HepG2 (cell line): ENCODE measurements at regions not wholly inside any gene's neighbourhood (a gene's known extent, or its start where the extent isn't known, plus 50 kb on each side); places are given as distances from the start of the nearest gene placed in this dataset.

Source experiments
- CEBPB ChIP-seq: IDR thresholded peaks from 2 replicates; pipeline ENCODE4 v1.6.1; 2011; ENCODE audit warnings: low read depth, low read length, improper control_type of control experiment, borderline replicate concordance
- HMG20A ChIP-seq: IDR thresholded peaks from 2 replicates; pipeline ENCODE4 v1.6.1; 2016; ENCODE audit warnings: borderline replicate concordance
- HNRNPLL ChIP-seq: fragments of 200-400 bp; formaldehyde crosslinking; IDR thresholded peaks from 2 replicates; pipeline ENCODE4 v1.6.1; 2017; ENCODE audit warnings: mild to moderate bottlenecking, low read depth, low read length; ENCODE audit not compliant: poor library complexity, severe bottlenecking
- MIER2 ChIP-seq: IDR thresholded peaks from 2 replicates; pipeline ENCODE4 v1.6.1; 2016; ENCODE audit warnings: missing biosample characterization, missing genetic modification reagents
- NCOA2 ChIP-seq: sonication (generic); formaldehyde crosslinking; IDR thresholded peaks from 2 replicates; pipeline ENCODE4 v1.8.0; 2022; ENCODE audit warnings: inconsistent platforms
- NFKB2 ChIP-seq: sonication (generic); formaldehyde crosslinking; IDR thresholded peaks from 2 replicates; pipeline ENCODE4 v1.4.0; 2020; ENCODE audit warnings: missing genetic modification reagents, borderline replicate concordance
- PCBP2 ChIP-seq: fragments of 200-400 bp; formaldehyde crosslinking; optimal IDR thresholded peaks from 2 replicates; pipeline ENCODE3; 2018; ENCODE audit warnings: low read length, low read depth; ENCODE audit not compliant: poor library complexity, severe bottlenecking
- POLR2AphosphoS2 ChIP-seq: IDR thresholded peaks from 2 replicates; pipeline ENCODE4 v1.6.1; 2011; ENCODE audit warnings: low read depth, low read length, improper control_type of control experiment
- ZMYM3 ChIP-seq: sonication (generic); formaldehyde crosslinking; IDR thresholded peaks from 2 replicates; pipeline ENCODE4 v1.5.1; 2020; ENCODE audit warnings: mild to moderate bottlenecking, missing genetic modification reagents
- ZNF350 ChIP-seq: sonication (generic); formaldehyde crosslinking; IDR thresholded peaks from 2 replicates; pipeline ENCODE4 v1.4.0; 2020; ENCODE audit warnings: mild to moderate bottlenecking, low read depth, missing genetic modification reagents, borderline replicate concordance
- ZNF720 ChIP-seq: sonication (generic); formaldehyde crosslinking; IDR thresholded peaks from 2 replicates; pipeline ENCODE4 v1.4.0; 2020; ENCODE audit warnings: missing genetic modification reagents
- ZSCAN9 ChIP-seq: IDR thresholded peaks from 2 replicates; pipeline ENCODE4 v1.6.1; 2016; ENCODE audit warnings: borderline replicate concordance
- TF ChIP-seq, protein P1 (sequence below): sonication (generic); formaldehyde crosslinking; IDR thresholded peaks from 2 replicates; pipeline ENCODE4 v1.5.1; 2020; ENCODE audit warnings: missing genetic modification reagents, mild to moderate bottlenecking, borderline replicate concordance
- TF ChIP-seq, protein P2 (sequence below): sonication (generic); formaldehyde crosslinking; IDR thresholded peaks from 2 replicates; pipeline ENCODE4 v1.8.1; 2022; ENCODE audit warnings: mild to moderate bottlenecking, missing genetic modification reagents
- TF ChIP-seq, protein P3 (sequence below): sonication (generic); formaldehyde crosslinking; IDR thresholded peaks from 2 replicates; pipeline ENCODE4 v1.4.0; 2020; ENCODE audit warnings: missing genetic modification reagents, borderline replicate concordance
- TF ChIP-seq, protein P4 (sequence below): IDR thresholded peaks from 2 replicates; pipeline ENCODE4 v1.6.1; 2012; ENCODE audit warnings: inconsistent platforms
- TF ChIP-seq, protein P5 (sequence below): sonication (generic); formaldehyde crosslinking; IDR thresholded peaks from 2 replicates; pipeline ENCODE4 v1.4.0; 2020; ENCODE audit warnings: missing genetic modification reagents

DNA sequence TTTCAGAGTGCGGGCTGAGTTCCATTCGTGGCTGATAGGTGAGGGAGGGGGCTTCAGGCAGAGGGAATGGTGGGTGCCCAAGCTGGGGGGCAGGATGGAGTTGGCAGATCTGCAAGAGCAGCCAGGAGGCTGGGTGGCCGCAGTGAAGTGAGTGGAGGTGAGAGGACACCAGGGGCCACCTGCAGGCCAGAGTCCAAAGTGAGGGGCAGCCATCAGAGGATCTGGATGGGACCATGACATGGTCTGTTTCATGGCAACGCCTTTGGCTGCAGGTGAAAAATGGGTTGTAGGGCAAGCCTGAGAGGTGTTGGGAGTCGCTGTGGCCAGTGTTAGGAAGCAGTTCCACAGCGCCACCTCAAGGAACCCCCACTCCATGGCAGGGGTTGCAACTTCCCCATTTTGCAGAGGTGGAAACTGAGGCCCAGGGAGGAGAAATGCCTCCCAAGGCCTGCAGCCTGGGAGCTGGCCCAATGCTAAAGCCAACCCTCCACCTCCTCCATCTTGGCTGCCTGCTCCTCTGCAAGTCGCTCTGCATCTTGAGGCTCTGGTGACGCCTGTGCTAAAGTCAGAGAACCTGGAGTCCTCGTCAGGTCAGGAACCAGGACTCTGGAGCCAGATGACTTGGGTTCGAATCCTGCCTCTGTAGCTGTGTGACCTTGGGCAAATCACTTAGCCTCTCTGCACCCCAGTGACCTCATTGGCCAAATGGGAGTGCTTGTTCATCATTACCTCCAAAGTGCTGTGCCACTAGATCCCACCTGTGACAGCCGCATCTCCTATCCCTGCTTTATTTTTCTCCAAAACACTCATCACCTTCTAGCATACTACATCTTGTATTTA, 153.8 kb downstream of the CEBPB start (continued):
- TF ChIP-seq ZSCAN9 (CRISPR knock-in tag) = 0 out of 2 replicates have a peak, but pooled peaks have one; percentile 23
- no peak for TF ChIP-seq CEBPB
- no peak for TF ChIP-seq POLR2AphosphoS2
- TF ChIP-seq, protein P1, sequence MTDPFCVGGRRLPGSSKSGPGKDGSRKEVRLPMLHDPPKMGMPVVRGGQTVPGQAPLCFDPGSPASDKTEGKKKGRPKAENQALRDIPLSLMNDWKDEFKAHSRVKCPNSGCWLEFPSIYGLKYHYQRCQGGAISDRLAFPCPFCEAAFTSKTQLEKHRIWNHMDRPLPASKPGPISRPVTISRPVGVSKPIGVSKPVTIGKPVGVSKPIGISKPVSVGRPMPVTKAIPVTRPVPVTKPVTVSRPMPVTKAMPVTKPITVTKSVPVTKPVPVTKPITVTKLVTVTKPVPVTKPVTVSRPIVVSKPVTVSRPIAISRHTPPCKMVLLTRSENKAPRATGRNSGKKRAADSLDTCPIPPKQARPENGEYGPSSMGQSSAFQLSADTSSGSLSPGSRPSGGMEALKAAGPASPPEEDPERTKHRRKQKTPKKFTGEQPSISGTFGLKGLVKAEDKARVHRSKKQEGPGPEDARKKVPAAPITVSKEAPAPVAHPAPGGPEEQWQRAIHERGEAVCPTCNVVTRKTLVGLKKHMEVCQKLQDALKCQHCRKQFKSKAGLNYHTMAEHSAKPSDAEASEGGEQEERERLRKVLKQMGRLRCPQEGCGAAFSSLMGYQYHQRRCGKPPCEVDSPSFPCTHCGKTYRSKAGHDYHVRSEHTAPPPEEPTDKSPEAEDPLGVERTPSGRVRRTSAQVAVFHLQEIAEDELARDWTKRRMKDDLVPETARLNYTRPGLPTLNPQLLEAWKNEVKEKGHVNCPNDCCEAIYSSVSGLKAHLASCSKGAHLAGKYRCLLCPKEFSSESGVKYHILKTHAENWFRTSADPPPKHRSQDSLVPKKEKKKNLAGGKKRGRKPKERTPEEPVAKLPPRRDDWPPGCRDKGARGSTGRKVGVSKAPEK = no peak
- TF ChIP-seq, protein P2, sequence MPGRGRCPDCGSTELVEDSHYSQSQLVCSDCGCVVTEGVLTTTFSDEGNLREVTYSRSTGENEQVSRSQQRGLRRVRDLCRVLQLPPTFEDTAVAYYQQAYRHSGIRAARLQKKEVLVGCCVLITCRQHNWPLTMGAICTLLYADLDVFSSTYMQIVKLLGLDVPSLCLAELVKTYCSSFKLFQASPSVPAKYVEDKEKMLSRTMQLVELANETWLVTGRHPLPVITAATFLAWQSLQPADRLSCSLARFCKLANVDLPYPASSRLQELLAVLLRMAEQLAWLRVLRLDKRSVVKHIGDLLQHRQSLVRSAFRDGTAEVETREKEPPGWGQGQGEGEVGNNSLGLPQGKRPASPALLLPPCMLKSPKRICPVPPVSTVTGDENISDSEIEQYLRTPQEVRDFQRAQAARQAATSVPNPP (CRISPR knock-in tag) = no peak
- TF ChIP-seq, protein P3, sequence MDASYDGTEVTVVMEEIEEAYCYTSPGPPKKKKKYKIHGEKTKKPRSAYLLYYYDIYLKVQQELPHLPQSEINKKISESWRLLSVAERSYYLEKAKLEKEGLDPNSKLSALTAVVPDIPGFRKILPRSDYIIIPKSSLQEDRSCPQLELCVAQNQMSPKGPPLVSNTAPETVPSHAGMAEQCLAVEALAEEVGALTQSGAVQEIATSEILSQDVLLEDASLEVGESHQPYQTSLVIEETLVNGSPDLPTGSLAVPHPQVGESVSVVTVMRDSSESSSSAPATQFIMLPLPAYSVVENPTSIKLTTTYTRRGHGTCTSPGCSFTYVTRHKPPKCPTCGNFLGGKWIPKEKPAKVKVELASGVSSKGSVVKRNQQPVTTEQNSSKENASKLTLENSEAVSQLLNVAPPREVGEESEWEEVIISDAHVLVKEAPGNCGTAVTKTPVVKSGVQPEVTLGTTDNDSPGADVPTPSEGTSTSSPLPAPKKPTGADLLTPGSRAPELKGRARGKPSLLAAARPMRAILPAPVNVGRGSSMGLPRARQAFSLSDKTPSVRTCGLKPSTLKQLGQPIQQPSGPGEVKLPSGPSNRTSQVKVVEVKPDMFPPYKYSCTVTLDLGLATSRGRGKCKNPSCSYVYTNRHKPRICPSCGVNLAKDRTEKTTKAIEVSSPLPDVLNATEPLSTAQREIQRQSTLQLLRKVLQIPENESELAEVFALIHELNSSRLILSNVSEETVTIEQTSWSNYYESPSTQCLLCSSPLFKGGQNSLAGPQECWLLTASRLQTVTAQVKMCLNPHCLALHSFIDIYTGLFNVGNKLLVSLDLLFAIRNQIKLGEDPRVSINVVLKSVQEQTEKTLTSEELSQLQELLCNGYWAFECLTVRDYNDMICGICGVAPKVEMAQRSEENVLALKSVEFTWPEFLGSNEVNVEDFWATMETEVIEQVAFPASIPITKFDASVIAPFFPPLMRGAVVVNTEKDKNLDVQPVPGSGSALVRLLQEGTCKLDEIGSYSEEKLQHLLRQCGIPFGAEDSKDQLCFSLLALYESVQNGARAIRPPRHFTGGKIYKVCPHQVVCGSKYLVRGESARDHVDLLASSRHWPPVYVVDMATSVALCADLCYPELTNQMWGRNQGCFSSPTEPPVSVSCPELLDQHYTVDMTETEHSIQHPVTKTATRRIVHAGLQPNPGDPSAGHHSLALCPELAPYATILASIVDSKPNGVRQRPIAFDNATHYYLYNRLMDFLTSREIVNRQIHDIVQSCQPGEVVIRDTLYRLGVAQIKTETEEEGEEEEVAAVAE = no peak
- no peak for TF ChIP-seq HMG20A (CRISPR knock-in tag)
- no peak for TF ChIP-seq ZNF720 (CRISPR knock-in tag)
- TF ChIP-seq, protein P4, sequence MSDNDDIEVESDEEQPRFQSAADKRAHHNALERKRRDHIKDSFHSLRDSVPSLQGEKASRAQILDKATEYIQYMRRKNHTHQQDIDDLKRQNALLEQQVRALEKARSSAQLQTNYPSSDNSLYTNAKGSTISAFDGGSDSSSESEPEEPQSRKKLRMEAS = peak; percentile 47; the same call in 1 of the 2 replicates
- TF ChIP-seq ZNF350 (CRISPR knock-in tag) = peak; percentile 52; the same call in 1 of the 2 replicates
- TF ChIP-seq HNRNPLL = no peak
- TF ChIP-seq ZMYM3 (CRISPR knock-in tag) = peak; percentile 97; the same call in 1 of the 2 replicates
- TF ChIP-seq, protein P5, sequence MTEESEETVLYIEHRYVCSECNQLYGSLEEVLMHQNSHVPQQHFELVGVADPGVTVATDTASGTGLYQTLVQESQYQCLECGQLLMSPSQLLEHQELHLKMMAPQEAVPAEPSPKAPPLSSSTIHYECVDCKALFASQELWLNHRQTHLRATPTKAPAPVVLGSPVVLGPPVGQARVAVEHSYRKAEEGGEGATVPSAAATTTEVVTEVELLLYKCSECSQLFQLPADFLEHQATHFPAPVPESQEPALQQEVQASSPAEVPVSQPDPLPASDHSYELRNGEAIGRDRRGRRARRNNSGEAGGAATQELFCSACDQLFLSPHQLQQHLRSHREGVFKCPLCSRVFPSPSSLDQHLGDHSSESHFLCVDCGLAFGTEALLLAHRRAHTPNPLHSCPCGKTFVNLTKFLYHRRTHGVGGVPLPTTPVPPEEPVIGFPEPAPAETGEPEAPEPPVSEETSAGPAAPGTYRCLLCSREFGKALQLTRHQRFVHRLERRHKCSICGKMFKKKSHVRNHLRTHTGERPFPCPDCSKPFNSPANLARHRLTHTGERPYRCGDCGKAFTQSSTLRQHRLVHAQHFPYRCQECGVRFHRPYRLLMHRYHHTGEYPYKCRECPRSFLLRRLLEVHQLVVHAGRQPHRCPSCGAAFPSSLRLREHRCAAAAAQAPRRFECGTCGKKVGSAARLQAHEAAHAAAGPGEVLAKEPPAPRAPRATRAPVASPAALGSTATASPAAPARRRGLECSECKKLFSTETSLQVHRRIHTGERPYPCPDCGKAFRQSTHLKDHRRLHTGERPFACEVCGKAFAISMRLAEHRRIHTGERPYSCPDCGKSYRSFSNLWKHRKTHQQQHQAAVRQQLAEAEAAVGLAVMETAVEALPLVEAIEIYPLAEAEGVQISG = no peak
- TF ChIP-seq NCOA2 (CRISPR knock-in tag) = 0 out of 2 replicates have a peak, but pooled peaks have one; percentile 11
- TF ChIP-seq MIER2 = 0 out of 2 replicates have a peak, but pooled peaks have one; percentile 75
- TF ChIP-seq NFKB2 (CRISPR knock-in tag) = no peak
- no peak for TF ChIP-seq PCBP2
